Activated CD8-positive, alpha-beta memory T cell treated with anti-CD3 and anti-CD28 coated beads, Interleukin-2, amount 50 U/mL, for 1 hour (primary cell): ENCODE measurements at regions not wholly inside any gene's neighbourhood (a gene's known extent, or its start where the extent isn't known, plus 50 kb on each side); places are given as distances from the start of the nearest gene placed in this dataset.

ENCODE experiments used
- DNase-seq: peaks from one replicate; pipeline ENCODE4 v3.0.0-alpha.2; 2020; ENCODE audit errors: extremely low read depth

DNA sequence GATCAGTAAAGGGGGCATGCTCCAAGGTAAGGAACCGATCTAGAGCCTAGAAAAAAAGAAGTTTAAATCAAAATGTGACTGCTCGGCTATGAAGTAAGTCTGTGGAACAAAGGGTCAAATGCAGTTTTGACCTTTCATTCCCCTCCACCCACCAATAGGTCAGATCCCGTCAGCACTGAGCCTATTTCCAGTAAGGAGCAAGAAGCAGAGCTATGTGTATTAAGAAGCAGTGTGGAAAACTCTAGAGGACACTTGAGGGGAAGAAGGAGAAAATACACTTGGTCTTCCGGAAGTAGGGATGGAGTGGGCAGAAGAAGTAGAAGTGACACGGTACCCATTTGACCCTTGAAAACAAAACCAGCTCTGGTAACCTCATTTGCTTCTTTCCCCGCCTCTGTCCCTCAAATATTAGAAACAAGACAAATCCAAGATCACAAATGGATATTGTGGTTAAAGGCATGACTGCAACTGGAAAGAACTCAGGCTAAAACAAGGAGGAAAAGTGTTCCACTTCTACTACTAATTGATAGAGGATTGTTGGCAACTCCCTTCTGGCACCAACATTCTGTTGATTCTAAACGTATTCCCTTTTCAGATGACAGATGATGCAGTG, 888.3 kb upstream of the NR2F2 start:
- DNase-seq: no peak

DNA sequence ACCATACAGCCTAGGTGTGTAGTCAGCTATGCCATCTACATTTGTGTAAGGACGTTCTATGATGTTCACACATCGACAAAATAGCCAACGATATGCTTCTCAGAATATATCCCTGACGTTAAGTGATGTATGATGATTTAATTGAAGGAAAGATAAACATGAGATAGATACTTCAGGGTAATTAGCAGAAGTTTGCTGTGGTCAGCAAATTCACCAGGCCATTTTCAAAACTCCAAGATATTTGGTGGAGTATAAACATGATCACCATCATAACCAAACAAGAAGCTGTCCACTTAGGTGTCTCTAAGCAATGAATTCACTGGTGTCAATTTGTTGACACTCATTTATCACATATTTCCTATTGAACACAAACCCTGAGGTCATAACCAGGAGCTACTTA, 885.6 kb upstream of the NR2F2 start:
- DNase-seq: no peak

DNA sequence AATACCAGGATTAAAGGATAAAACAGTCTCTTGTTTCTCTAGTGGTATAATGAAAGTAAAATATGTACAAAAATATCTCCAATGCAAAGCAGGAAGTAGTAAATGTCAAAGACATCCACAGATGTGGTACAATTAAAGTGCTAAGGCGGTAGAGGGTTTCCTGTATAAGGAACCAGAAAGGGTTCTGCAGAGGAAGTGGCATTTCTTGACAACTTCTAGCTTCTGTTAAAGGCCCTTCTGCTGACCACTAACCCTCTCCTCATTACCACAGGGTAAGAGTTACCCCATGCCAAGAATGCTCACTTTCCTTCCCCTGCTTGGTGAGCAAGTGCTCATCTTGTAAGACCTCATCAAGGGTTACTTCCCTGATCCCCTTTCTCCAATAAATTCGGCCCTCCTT, 883.6 kb upstream of the NR2F2 start:
- no peak for DNase-seq

DNA sequence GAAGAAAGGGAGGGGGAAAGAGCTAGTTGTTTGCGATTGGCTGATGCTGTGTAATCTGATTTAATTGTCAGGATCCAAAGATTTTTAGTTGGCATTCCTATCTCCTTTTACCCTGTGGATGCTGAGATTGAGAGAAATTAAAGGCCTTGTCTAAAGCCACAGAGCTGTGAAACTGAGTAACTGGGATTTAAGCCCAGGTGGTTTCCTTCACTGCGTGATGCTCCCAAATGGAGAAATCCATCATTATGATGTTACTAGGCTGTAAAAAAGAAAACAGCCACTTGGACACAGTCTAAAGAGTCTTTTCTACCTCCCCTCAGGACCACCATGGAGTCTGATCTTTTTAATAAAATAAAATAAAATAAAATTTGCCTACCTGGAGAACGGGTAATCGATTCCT, 883.0 kb upstream of the NR2F2 start:
- DNase-seq: no peak

DNA sequence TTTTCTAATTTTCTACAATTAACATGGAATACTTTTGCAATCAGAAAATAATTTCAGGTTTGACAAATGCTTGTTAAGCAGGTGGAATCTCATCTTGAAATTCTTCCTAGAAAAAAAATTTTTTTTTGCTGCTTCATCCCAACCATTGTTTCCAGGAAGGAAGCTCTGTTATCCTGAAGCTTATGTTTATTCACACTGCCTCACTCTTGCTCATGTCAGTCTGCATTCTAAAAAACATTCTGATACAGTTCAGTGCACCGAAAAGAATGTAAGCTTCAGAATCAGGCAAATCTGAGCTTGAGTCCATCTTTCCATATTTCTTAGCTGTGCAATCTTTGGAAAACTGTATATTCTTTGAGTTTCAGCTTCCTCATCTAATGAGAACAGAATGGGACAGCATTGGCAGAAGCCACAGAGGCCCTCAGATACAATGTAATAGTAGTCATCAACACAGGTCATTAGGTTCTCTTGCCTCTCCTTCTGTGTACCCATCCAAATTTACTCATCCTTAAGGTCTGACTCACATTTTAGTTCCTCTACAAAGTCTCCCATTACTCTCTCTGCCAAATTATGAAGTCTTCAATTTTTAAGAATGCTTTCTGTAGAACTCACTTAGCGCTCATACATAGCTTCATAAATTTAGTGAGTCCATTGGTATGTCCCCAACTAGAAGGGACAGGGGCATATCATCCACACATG, 881.8 kb upstream of the NR2F2 start:
- DNase-seq: no peak

DNA sequence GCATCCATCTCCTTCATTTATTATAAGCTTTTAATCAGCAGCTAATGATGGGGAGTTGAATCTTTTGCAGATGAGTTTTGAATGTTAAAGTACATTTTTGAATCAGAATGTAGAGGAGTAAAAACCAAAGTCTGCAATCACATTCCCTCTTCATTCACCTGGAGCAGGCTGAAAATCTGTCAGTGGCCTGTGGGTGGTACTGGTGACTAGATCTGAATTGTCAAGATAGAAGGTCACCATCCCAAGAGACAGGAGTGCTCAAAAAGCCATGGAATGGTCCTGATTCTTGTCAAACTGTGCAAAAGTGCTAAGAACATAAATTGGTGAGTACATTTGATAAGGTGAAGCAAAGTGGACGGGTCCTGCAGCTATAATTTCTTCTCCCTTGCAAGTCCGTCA, 881.3 kb upstream of the NR2F2 start:
- DNase-seq: no peak

DNA sequence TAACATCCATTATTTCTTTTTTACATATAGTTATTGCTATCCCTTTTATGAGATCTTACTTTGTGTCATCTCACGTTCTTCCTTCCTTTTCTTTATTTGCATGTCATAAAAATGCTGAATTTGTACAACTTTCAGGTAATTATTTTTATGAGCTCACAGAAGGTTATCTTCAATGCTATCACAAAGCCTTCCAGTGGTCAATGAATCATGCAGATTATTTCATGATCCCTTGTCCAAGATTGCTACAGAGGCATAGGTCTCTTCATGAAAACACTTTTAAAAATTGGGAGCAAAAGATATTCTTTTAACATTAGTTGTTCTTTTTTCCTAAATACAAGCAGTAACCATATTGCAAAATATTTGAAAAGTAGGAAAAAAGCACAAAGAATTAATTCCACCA, 880.1 kb upstream of the NR2F2 start:
- DNase-seq: no peak

DNA sequence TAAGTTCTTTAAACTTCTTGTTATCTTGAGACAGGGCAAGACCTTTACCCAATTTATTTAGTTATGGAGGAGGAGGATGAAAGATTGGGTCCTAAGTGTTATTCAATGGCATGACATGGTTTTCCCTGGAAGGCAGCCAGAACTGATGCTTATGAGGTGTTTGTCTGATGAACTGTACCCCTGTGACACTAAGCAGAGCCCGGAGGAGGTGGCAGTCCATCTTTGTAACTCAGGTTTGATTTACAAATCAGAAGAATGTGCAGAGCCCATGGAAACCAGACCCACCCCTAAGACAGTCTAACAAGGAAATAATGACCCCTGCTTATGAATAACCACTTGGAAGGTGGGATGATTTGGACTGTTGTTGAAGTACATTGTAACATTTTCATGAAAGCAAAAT, 878.6 kb upstream of the NR2F2 start:
- DNase-seq: no peak

DNA sequence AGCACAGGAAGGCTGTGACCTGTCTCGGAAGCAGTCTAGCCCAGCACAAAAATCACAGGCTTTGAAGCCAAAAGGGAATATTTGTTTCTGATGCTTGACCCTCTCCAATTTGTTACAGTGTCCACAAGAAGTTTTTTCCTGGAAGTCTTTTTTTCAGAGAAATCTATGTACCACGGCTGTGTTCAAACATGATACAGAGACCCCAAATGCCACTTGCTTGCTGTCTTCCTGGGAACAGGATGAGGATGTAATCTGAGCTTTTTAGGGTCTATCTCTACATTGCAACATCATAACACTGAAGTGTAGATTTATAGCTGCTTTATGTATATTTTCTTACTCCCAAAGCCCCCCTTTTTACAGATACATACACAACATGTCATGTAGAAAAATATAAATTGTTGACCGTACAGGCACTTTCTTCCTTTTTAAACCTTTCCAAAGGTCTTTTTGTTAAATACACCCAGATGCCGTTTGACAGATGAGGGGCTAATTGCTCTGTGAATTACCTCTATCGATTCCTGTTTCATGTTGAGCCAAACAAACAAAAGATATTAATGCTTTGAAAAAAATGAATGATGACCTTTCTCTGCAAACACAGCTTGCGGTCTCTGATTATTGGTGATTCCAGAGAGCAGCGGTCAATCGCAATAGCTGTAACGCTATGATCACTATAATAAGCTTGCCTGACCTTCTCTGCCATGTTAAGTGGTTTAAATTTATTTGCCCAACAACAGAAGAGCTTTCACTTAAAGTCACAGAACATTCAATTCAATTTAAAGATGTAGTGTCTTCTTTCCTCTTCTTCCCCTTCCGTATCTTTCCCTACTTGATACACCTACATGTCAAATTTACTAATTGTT, 875.9 kb upstream of the NR2F2 start:
- DNase-seq: no peak

DNA sequence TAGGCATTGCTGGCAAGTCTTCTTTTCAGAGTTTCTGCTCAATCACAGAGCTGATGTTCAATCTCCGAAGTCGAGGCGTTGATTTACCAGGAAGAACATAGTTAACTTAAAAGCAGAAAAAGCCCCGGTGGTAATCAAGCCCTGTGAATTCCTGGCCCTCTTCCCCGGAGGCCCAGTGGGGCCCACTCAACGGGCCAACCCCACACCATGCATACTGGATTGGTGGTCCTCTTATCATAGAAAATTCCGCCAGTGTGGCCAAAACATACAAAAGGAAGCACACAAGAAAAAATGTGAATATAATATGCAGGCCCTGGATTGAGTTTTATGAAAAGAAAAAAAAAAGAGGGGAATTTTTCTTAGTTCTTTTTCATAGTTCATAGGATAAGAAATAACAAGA, 873.0 kb upstream of the NR2F2 start:
- no peak for DNase-seq

DNA sequence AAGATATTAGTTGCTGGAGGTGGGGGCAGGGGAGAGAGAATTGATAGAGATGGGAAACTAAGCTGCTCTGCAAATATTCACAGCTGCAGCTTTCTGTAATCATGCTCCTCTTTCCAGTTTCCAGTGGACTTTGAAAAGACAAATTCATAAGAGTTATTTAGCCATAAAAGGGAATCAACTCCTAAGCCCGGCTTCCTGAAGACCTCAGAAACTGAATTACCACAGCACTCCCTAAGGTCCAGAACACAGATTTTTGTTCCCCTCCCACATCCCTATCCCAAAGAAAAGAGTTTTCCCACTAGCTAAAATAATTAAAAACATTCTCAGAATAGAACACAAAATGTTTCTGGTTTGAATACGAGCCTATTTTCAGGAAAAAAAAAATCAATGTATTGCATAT, 871.8 kb upstream of the NR2F2 start:
- DNase-seq: no peak

DNA sequence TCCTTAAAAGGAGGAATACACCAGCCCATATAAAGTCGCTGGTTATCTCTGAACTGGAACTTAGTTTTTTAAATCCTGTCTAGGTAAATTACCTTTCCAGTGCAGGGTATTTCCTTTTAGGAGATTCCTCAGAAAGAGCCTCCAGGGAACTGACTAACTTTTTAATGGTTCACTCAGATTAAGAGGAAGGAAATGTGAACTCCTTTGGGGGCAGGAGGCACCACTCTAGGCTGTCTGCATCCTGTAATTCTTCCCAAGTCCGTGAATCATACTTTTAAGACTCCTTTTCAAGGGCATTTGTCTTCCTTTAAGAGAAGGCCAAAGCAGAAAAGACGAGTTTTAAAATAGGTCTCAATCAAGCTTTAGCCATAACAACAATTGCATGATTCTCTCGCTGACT, 871.2 kb upstream of the NR2F2 start:
- DNase-seq: no peak

DNA sequence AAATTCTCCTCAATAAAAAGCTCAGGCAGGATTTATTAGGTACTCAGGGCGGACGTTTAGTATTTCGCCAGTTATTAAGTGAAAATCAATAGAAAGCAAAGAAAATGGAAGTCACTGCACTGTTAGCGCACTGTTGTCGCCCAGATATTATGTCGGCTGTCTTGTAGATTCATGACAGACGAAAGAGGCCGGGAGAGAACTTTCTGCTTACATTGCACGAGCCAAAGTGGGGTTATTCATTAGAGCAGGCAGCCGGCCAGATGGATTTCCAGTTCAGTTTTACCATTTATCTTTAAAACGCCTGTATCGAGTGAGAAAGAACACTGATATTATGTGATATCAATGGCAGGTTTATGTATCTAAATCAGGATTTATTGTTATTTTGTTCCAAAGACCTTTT, 866.0 kb upstream of the NR2F2 start:
- DNase-seq: no peak

DNA sequence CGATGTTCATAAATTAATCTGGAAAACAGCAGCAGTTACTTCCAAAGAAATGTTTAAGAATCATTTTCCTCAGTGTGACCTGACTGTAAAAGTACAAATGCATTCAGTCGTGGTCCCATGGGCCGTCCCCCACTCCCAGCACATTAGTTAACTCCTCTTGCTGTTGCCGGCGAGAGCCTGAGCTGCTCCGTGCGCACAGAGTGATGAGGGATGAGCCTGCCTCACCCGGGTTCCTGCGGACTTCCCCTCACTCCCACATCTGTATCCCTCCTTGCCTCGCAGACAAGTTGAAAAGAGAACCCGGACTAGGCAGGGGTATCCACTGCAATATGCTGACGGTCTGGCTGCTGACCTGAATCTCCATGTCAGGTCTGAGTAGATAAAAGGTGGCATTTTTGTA, 861.7 kb upstream of the NR2F2 start:
- DNase-seq: no peak

DNA sequence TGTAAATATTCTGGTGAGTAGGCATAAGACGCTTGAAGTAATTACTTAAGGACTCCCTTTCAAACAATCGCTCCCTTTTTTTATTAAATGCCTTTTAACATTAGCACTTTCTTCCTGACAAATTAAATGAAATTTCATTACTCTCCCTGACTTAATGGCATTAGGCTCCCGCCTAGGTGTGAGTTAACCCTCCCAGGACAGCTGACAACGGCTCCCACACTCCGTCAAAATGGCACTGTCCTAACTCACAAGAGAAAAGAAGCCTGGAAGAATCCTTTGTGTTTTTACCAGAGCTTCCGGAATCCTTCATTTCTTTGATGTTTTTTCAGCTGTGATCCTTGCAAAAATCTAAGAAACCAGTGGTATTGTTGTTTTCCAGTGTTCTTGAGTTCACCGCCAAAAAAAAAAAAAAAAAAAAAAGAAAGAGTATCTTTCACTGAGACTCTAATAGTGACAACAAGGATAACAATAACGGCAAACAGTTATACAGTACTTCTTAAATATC, 861.0 kb upstream of the NR2F2 start:
- no peak for DNase-seq

DNA sequence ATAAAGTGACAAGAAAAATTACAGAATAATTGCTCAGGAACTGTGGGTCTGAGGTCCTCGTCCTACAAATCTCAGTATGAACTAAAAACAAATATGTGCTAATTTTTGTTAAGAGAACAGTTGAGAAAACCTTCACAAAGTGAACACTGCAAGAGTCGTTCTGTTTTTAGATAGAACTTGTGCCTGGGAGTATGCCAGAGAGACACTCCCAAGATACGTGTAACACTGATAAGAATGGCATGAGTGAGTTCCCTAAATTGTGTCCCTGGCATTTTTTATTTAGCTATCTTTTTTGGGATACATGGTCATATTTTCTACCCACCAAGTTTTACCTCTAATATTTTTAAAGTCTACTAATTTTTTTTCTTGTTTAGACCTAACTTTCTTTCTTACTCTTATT, 860.0 kb upstream of the NR2F2 start:
- no peak for DNase-seq

DNA sequence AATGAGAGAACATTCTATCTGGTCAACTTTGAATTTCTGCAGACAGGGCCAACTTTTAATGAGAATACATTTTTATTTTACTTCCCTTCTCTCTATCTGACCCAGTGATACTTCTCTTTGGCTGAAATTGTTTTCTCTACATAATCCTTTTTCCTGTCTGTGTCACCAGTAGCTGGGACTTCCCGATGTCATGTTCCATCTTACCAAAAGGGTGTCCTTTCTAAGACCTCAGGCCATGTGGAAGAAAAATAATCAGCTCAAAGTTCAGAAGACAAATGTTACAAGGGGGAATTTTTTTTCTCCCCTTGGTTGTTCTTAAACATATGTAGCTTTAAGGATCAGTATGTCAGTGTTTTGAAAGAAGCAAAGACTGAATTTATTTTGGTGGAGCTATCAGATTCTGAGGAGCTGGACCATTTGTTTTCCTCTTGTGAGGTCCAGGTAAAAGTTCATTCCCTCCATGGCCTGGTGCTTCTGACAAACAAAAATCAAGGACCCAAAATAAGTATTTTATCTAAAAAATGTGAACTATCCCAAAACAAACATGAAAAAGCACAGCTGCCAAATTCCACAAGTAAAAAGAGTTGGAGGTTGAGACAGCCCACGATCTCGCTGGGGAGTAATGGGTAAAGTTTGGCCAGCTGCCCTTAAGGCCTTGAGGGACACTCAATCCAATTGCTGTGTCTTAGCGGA, 859.4 kb upstream of the NR2F2 start:
- DNase-seq: no peak

DNA sequence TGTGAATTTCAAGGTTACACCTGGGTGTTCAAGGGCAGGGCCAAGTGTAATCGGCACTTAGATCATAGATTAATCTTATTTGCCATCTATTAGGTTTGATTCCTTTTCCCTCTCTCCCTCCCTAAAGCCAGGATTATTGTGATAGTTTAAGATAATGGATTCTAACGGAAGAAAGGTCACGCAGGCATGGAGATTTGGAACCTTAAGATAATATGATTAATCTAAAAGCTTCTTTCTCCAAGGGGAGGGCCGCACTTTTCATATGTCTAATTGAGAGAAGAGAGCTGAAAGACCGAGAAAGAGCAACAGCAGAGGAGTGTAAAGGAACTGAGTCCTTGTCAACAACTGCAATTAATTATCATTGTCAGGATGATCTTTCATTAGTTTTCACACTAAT, 858.8 kb upstream of the NR2F2 start:
- DNase-seq: no peak

DNA sequence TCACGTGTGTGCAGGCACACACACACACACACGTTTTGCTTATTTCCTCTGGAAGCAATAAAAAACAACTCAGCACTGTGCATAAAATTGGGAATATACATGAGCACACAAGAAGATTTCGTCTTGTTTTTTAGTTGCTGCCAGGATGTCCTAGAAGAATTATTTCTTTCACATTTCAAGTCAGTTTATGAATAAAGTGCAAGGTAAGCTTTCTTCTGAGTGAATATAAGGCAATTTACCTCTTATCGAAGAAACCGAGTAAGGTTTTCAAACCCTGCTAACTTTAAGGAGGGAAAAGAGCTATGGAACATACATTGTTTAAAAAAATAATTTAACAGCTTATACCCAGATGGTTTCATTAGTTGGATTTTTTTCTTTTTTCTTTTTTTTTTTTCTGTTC, 855.4 kb upstream of the NR2F2 start:
- no peak for DNase-seq

DNA sequence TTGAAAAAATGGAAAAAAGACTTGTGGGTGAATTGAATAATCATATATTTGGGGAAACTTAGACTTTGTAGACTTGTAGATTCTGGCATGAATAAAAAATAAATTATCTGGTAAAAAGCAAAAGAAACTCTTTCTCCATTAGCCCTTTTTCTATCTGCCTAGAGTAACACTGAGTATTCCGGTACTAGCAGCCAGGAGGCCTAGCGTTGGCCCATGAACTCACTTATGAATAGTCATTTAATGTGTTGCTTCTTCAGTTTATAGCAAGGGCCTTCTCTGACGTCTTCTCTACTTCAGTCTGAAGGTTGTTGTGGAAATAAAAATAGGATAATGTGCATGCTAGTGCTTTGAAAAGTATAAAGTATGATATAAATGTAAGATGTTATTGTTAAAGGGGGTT, 851.2 kb upstream of the NR2F2 start:
- no peak for DNase-seq

DNA sequence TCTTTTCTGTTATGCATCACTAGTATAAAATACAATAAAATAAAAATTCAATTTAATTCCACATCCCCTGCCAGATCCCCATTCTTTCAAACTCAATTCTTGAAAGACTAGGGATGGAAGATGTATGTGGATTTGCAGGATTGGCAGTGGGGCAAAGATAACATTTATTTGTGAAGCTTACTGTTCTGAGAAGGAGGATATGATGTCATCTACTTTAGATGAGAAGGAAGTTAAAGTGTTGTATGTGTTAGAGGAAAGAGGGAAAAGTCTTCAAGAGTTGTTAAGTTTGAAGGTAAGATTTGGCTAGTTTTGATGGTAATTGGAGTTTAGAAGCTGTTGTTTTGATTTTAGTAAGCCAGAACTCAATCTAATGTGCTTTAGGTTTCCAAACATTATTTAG, 845.1 kb upstream of the NR2F2 start:
- DNase-seq: no peak

DNA sequence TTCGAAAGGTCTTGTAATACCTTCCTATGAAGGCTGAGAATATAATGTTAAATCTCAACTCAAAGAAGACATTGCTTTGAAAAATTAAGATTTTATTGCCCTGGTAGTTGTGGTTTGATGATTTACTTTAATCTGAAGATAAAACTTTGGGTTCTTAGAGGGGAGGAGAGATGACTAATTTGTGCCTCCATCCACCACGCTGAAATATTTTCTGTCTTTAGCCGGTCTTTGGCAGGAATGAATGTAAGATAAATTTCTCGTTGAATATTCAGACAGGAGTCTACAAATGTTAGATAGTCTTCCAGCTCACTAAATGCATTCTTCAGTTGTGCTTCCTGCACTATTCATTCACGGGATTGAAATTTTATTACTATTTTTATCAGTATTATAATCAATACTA, 844.3 kb upstream of the NR2F2 start:
- DNase-seq: no peak
